ENCODE measurements at regions not wholly inside any gene's neighbourhood (a gene's known extent, or its start where the extent isn't known, plus 50 kb on each side); places are given as distances from the start of the nearest gene placed in this dataset.
"Not testable (repeated sequence)": the region's sequence is repeated elsewhere in the genome, so short reads cannot be mapped to it uniquely, and the experiment has no call there.

GRCh38 chr12:30201301-30202160 is 417.8 kb upstream of the TMTC1 start:
- no peak for FAIRE-seq

- no peak for FAIRE-seq
Observed at GRCh38 chr12:30200864-30201263, 417.1 kb upstream of the TMTC1 start.

GRCh38 chr12:30197392-30198057 is 413.8 kb upstream of the TMTC1 start:
- no peak for FAIRE-seq

- FAIRE-seq, result no peak
Observed at GRCh38 chr12:30191696-30192455, 408.1 kb upstream of the TMTC1 start.

GRCh38 chr12:30188602-30189326 is 405.0 kb upstream of the TMTC1 start:
- FAIRE-seq, result no peak

- no peak for FAIRE-seq
Observed at GRCh38 chr12:30187426-30187825, 403.7 kb upstream of the TMTC1 start.

- FAIRE-seq, result no peak
Observed at GRCh38 chr12:30181334-30181733, 397.6 kb upstream of the TMTC1 start.

GRCh38 chr12:30180602-30181001 is 396.9 kb upstream of the TMTC1 start:
- FAIRE-seq, result no peak

GRCh38 chr12:30178916-30179315 is 395.2 kb upstream of the TMTC1 start:
- no peak for FAIRE-seq

- no peak for FAIRE-seq
Observed at GRCh38 chr12:30169839-30170591, 386.3 kb upstream of the TMTC1 start.

GRCh38 chr12:30166006-30166795 is 382.5 kb upstream of the TMTC1 start:
- FAIRE-seq, result no peak

GRCh38 chr12:30164382-30165318 is 380.9 kb upstream of the TMTC1 start:
- FAIRE-seq, result no peak

- FAIRE-seq, result not testable (repeated sequence)
Observed at GRCh38 chr12:30156833-30157232, 373.1 kb upstream of the TMTC1 start.

- FAIRE-seq, result no peak
Observed at GRCh38 chr12:30155001-30155730, 371.4 kb upstream of the TMTC1 start.

GRCh38 chr12:30153981-30154380 is 370.2 kb upstream of the TMTC1 start:
- FAIRE-seq, result no peak

GRCh38 chr12:30152705-30153104 is 369.0 kb upstream of the TMTC1 start:
- FAIRE-seq, result no peak

GRCh38 chr12:30151831-30152230 is 368.1 kb upstream of the TMTC1 start:
- FAIRE-seq, result no peak

- FAIRE-seq, result no peak
Observed at GRCh38 chr12:30146561-30146960, 362.8 kb upstream of the TMTC1 start.

GRCh38 chr12:30145684-30146032 is 361.9 kb upstream of the TMTC1 start:
- no peak for FAIRE-seq
